ENCODE measurements at regions not wholly inside any gene's neighbourhood (a gene's known extent, or its start where the extent isn't known, plus 50 kb on each side); places are given as distances from the start of the nearest gene placed in this dataset.

DNA sequence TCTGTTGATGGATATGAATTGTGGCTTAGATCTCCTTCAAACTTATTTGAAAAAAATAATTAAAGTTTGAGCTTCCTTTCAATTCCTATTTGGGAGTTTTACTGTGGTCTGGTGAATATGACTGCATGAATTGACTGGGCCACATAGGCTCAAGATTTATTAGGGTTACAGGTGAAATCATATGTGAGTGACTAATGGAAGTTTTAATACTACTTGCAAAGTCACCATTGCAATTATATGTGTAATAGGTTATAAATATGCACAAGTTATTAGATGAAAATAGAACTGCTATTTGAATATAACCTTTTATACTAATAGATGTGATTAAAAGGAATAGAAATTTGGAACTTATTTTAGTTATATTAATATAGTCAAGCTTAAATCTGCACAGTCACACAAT is 712.1 kb upstream of the MMS22L start:
- DNase-seq (ENCODE audit: low spot score) = no peak
- in situ Hi-C loops (cut with MboI; ENCODE audit: low pct_unique_long_range_greater_than_20kb, low sequenced_read_pairs, unreplicated experiment) = no loop called here
- TF ChIP-seq, protein P1, sequence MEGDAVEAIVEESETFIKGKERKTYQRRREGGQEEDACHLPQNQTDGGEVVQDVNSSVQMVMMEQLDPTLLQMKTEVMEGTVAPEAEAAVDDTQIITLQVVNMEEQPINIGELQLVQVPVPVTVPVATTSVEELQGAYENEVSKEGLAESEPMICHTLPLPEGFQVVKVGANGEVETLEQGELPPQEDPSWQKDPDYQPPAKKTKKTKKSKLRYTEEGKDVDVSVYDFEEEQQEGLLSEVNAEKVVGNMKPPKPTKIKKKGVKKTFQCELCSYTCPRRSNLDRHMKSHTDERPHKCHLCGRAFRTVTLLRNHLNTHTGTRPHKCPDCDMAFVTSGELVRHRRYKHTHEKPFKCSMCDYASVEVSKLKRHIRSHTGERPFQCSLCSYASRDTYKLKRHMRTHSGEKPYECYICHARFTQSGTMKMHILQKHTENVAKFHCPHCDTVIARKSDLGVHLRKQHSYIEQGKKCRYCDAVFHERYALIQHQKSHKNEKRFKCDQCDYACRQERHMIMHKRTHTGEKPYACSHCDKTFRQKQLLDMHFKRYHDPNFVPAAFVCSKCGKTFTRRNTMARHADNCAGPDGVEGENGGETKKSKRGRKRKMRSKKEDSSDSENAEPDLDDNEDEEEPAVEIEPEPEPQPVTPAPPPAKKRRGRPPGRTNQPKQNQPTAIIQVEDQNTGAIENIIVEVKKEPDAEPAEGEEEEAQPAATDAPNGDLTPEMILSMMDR (IDR thresholded peaks at IDR 0.05; ENCODE audit: extremely low read depth, insufficient read depth, missing control alignments) = no peak

DNA sequence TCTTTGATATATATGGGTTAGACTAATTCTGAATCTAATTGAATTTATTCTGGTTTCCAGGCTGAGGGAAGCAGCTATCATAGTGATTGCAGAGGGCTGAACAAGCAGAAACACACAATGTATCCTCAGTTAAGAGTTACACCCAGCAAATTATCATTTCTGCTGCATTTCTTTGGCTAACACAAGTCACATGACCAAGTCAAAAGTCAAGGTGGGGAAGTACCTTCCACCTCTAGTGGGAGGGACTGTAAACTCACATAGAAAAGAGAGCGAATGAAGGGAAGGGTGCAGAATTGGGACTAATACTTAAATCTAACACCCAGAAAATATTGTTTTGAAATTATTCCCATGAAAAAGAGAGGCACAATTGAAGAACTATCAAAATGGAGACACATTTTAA is 719.7 kb upstream of the MMS22L start:
- TF ChIP-seq, protein P1 (IDR thresholded peaks at IDR 0.05; ENCODE audit: extremely low read depth, insufficient read depth, missing control alignments) = no peak
- in situ Hi-C loops (cut with MboI; ENCODE audit: low pct_unique_long_range_greater_than_20kb, low sequenced_read_pairs, unreplicated experiment) = no loop called here
- no peak for DNase-seq (ENCODE audit: low spot score)

DNA sequence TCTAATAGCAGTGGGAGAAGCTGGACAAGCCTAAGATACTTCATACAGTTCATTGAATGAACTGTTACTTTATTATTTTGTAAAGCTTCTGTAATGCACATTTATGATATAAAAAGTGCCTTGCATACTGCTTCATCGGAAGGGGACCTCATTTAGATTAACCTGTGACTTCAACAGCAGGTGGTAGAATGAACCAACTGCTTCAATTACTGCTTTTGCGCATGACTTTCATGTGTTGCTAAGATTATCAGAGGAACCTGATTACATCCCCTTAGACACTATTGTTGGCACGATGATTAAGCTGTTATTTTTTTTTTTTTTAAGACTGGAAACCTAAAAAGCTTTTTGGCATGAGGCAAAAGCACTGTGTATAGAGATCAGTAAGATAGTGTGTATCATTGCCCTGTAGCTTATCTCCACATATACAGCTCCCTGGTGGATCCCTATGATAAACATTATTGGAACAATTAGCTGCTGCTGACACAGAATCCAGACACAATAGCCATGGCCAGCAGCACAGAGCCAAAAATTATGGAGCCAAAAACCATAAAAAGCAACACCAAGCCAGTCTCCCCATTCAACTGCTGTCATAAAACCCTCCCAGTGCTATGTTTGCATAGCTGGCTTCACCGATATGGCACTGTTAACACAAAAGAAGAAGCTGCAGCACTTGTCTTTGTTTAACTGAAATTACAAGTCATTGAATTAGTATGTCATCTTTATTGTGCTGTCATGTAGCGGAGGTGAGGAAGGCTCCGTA is 731.6 kb upstream of the MMS22L start:
- no peak for DNase-seq (ENCODE audit: low spot score)
- in situ Hi-C loops (cut with MboI; ENCODE audit: low pct_unique_long_range_greater_than_20kb, low sequenced_read_pairs, unreplicated experiment) = no loop called here
- TF ChIP-seq, protein P1 (IDR thresholded peaks at IDR 0.05; ENCODE audit: extremely low read depth, insufficient read depth, missing control alignments) = no peak

DNA sequence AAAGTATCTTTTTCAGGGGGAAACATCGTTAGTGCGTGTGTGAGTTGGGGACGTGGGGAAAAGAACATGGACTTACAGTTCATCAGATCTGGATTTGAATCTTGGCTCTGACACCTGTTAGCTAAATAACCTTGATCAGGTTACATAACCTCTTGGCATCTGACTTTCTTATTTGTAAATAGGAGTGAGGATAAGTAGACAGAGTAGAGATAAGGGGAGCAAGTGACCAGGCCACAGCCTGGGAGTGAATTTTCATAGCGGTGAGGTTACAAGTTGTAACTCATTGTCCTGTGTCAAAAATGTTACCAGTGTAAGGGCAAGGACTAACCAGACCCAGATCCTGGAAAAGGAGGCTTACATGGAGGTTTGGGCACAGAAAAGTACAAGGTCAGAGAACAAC is 733.5 kb upstream of the MMS22L start:
- in situ Hi-C loops (cut with MboI; ENCODE audit: low pct_unique_long_range_greater_than_20kb, low sequenced_read_pairs, unreplicated experiment) = no loop called here
- TF ChIP-seq, protein P1 (IDR thresholded peaks at IDR 0.05; ENCODE audit: extremely low read depth, insufficient read depth, missing control alignments) = no peak
- no peak for DNase-seq (ENCODE audit: low spot score)

DNA sequence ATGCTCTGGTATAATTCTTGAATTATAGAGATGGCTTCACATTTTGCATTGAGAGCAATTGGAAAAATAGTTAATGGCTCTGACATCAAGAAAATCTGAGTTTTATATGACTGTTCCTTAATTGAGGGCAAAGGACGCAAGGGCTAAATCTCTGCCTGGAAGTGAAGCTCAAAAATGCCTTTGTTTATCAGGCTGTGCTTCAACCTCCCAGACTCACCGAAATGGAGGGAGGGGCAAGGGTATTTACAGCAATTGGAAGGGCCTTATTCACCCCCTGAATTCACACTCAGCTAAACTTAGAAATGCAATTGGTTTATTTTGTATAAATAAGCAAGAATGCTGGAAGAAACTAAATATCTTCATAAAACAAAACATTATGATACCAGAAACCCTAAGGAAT is 737.2 kb upstream of the MMS22L start:
- no peak for DNase-seq (ENCODE audit: low spot score)
- TF ChIP-seq, protein P1 (IDR thresholded peaks at IDR 0.05; ENCODE audit: extremely low read depth, insufficient read depth, missing control alignments) = no peak
- in situ Hi-C loops (cut with MboI; ENCODE audit: low pct_unique_long_range_greater_than_20kb, low sequenced_read_pairs, unreplicated experiment) = no loop called here

DNA sequence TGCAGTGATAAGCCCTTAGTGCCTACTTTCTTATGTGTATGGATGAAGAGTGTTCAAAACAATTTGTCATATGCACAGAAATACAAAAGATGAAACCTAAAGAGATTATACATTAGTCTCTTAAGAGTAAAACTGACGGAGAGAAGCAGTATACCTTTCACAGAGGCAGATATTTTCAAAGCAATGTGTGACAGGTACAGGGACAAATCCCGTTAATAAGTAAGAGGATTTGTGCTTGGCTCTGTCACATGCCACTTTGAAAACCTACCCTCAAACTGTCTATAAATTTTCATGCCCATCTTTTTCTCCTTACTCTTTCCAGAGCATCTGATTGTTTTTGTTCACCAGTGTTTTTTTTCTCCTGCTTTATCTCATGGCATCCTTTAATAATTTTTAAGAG is 741.3 kb upstream of the MMS22L start:
- in situ Hi-C loops (cut with MboI; ENCODE audit: low pct_unique_long_range_greater_than_20kb, low sequenced_read_pairs, unreplicated experiment) = no loop called here
- TF ChIP-seq, protein P1 (IDR thresholded peaks at IDR 0.05; ENCODE audit: extremely low read depth, insufficient read depth, missing control alignments) = no peak
- DNase-seq (ENCODE audit: low spot score) = no peak

Measured in GM13977 (cell line).